ENCODE measurements at regions not wholly inside any gene's neighbourhood (a gene's known extent, or its start where the extent isn't known, plus 50 kb on each side); places are given as distances from the start of the nearest gene placed in this dataset.

- WGBS (ENCODE audit: insufficient coverage, low lambda C conversion rate), result 86% methylated on average over 2 of the region's 2 CpGs
- Histone ChIP-seq H3K4me3 (ENCODE audit: low read length) (no peak overlapping the region), H3K4me1 (ENCODE audit: control insufficient read depth, insufficient read depth, low read length) (no peaks in the 10 kb centered on the region)
Observed at GRCh38 chr4:137209240-137209639, 323.1 kb downstream of the PCDH18 start.

DNA sequence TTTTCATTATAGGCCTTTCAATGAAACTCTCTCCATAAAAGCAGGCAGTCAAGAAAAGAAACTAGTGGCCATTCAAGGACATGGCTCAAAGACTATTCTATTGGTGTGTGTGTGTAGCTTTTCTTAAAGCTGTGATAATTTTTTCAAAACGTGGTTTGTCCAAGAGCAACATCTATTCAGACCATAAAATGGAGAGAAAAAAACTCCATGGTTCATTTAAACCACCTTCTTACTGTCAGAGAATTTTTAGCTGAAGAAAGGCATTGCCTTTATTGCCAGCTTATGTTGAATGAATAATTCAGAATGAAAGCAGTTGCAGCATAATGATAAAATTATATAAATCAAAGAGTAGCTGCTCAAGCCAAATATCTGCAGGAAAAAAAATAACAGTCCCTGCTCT is 325.5 kb downstream of the PCDH18 start:
- Histone ChIP-seq H3K9me3 (ENCODE audit: control insufficient read depth, low read depth, low read length) (no peaks in the 10 kb centered on the region), H3K4me3 (ENCODE audit: low read length) (no peak overlapping the region), H3K36me3 (ENCODE audit: control insufficient read depth, insufficient read depth, low read length) (no peaks in the 10 kb centered on the region), H3K4me1 (ENCODE audit: control insufficient read depth, insufficient read depth, low read length) (no peaks in the 10 kb centered on the region), H3K27me3 (ENCODE audit: control insufficient read depth, insufficient read depth, low read length) (no peaks in the 10 kb centered on the region), H3K27ac (ENCODE audit: low read length) (no peak overlapping the region)
- 0% methylated on average over 1 of the region's 1 CpG for WGBS (ENCODE audit: insufficient coverage, low lambda C conversion rate)
- no peak for DNase-seq

More at GRCh38 chr4:137209240-137209639, 323.1 kb downstream of the PCDH18 start:
- DNase-seq, result no peak
- no peaks in the 10 kb centered on the region for H3K9me3 ChIP-seq (ENCODE audit: control insufficient read depth, low read depth, low read length)
- H3K36me3 ChIP-seq (ENCODE audit: control insufficient read depth, insufficient read depth, low read length), result no peaks in the 10 kb centered on the region
- no peak overlapping the region for H3K27ac ChIP-seq (ENCODE audit: low read length)
- H3K27me3 ChIP-seq (ENCODE audit: control insufficient read depth, insufficient read depth, low read length), result no peaks in the 10 kb centered on the region

DNA sequence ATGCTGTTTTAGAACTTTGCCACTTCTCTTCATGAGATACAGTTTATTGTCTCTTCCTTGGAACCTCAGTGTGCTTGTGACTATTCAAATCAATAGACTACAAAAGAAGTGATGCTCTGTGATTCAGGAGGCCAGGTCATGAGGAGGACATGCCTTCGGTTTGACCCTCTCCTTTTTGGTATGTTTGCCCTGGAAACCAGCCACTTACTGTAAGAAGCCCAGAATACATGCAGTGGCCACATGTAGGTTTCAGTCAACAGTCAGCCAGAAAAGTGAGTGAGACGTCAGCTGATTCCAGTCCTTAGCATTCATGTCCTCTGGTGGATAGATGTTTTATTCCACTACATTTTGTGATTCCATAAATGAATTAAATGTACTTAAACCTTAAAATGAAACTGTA is 328.7 kb downstream of the PCDH18 start:
- Histone ChIP-seq H3K27ac (ENCODE audit: low read length) (no peak overlapping the region), H3K36me3 (ENCODE audit: control insufficient read depth, insufficient read depth, low read length) (no peaks in the 10 kb centered on the region), H3K4me1 (ENCODE audit: control insufficient read depth, insufficient read depth, low read length) (no peaks in the 10 kb centered on the region), H3K4me3 (ENCODE audit: low read length) (no peak overlapping the region), H3K27me3 (ENCODE audit: control insufficient read depth, insufficient read depth, low read length) (no peaks in the 10 kb centered on the region), H3K9me3 (ENCODE audit: control insufficient read depth, low read depth, low read length) (no peaks in the 10 kb centered on the region)
- WGBS (ENCODE audit: insufficient coverage, low lambda C conversion rate), result no CpG with 5 or more reads among the region's 2 CpGs
- DNase-seq, result no peak

GRCh38 chr4:137200322-137200721 is 332.0 kb downstream of the PCDH18 start:
- no peaks in the 10 kb centered on the region for H3K36me3 ChIP-seq (ENCODE audit: control insufficient read depth, insufficient read depth, low read length)
- no peaks in the 10 kb centered on the region for H3K4me1 ChIP-seq (ENCODE audit: control insufficient read depth, insufficient read depth, low read length)
- no peak overlapping the region for H3K4me3 ChIP-seq (ENCODE audit: low read length)
- no peaks in the 10 kb centered on the region for H3K9me3 ChIP-seq (ENCODE audit: control insufficient read depth, low read depth, low read length)
- DNase-seq, result no peak
- WGBS (ENCODE audit: insufficient coverage, low lambda C conversion rate), result no CpG with 5 or more reads among the region's 2 CpGs
- no peak overlapping the region for H3K27ac ChIP-seq (ENCODE audit: low read length)
- H3K27me3 ChIP-seq (ENCODE audit: control insufficient read depth, insufficient read depth, low read length), result no peaks in the 10 kb centered on the region

DNA sequence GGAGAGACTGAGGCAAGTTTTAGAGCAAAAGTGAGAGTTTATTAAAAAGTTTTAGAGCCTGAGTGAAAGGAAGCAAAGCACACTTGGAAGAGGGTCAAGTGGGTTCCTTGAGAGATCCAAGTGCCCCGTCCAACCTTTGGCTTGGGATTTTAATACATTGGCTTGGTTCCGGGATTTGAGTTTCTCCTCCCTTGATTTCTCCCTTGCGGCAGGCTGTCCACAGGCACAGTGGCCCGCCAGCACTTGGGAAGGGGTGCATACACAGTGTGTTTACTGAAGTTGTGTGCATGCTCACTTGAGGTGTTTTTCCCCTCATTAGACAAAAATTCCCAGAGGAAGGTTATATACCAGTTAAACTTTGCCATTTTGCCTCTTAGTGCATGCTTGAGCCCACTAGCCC is 333.5 kb downstream of the PCDH18 start:
- Histone ChIP-seq H3K27me3 (ENCODE audit: control insufficient read depth, insufficient read depth, low read length) (no peaks in the 10 kb centered on the region), H3K4me1 (ENCODE audit: control insufficient read depth, insufficient read depth, low read length) (no peaks in the 10 kb centered on the region)

DNA sequence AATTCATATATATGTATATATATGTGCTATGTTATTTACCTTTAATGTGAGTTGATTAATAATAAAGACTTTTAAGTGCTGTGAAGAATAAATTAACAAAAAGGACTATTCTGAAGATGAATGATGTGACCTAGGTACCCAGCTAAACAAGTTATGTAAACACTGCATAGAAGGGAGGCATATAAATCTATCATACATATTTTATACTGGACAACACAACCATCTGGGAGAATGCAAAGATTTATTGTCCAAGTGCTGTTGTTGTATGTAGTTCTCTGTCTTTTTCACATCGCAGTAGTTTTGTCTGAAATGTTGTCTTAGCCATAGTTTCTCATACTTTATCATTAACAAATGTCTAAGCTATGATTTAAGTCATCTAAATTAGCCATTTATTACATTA is 337.6 kb downstream of the PCDH18 start:
- Histone ChIP-seq H3K4me1 (ENCODE audit: control insufficient read depth, insufficient read depth, low read length) (no peaks in the 10 kb centered on the region), H3K27ac (ENCODE audit: low read length) (no peak overlapping the region), H3K4me3 (ENCODE audit: low read length) (no peak overlapping the region), H3K36me3 (ENCODE audit: control insufficient read depth, insufficient read depth, low read length) (no peaks in the 10 kb centered on the region), H3K27me3 (ENCODE audit: control insufficient read depth, insufficient read depth, low read length) (no peaks in the 10 kb centered on the region), H3K9me3 (ENCODE audit: control insufficient read depth, low read depth, low read length) (no peaks in the 10 kb centered on the region)
- no CpG with 5 or more reads among the region's 1 CpG for WGBS (ENCODE audit: insufficient coverage, low lambda C conversion rate)
- DNase-seq, result no peak

More for the DNA sequence above, 333.5 kb downstream of the PCDH18 start:
- Histone ChIP-seq H3K36me3 (ENCODE audit: control insufficient read depth, insufficient read depth, low read length) (no peaks in the 10 kb centered on the region), H3K9me3 (ENCODE audit: control insufficient read depth, low read depth, low read length) (no peaks in the 10 kb centered on the region), H3K27ac (ENCODE audit: low read length) (no peak overlapping the region), H3K4me3 (ENCODE audit: low read length) (no peak overlapping the region)
- DNase-seq, result no peak
- WGBS (ENCODE audit: insufficient coverage, low lambda C conversion rate), result no CpG with 5 or more reads among the region's 4 CpGs

DNA sequence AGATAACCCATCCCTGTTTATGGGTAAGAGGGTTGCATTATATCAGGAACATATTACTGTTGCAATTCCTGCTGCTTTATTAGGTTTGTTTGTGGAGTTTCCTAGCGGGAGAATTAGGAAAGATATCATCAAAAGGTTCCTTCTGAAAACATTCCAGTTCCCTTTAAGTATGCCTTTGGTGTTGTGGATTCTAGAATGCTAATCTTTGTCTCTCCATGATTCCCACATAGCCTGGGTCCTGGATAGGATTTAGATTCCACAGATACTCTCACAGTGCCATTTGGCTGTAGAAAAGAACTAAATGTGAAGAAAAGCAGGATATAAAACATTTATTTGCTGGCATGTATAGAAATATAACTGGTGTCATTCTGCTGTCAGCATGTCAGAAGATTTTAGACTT is 338.7 kb downstream of the PCDH18 start:
- WGBS (ENCODE audit: insufficient coverage, low lambda C conversion rate), result 57% methylated on average over 1 of the region's 1 CpG

GRCh38 chr4:137181293-137181899 is 350.9 kb downstream of the PCDH18 start:
- no peak overlapping the region for H3K4me3 ChIP-seq (ENCODE audit: low read length)
- 100% methylated on average over 1 of the region's 1 CpG for WGBS (ENCODE audit: insufficient coverage, low lambda C conversion rate)
- no peaks in the 10 kb centered on the region for H3K36me3 ChIP-seq (ENCODE audit: control insufficient read depth, insufficient read depth, low read length)
- no peak for DNase-seq
- H3K9me3 ChIP-seq (ENCODE audit: control insufficient read depth, low read depth, low read length), result no peaks in the 10 kb centered on the region
- no peaks in the 10 kb centered on the region for H3K27me3 ChIP-seq (ENCODE audit: control insufficient read depth, insufficient read depth, low read length)
- no peaks in the 10 kb centered on the region for H3K4me1 ChIP-seq (ENCODE audit: control insufficient read depth, insufficient read depth, low read length)
- H3K27ac ChIP-seq (ENCODE audit: low read length), result no peak overlapping the region

More for the DNA sequence above, 338.7 kb downstream of the PCDH18 start:
- no peak overlapping the region for H3K4me3 ChIP-seq (ENCODE audit: low read length)
- no peak overlapping the region for H3K27ac ChIP-seq (ENCODE audit: low read length)
- no peak for DNase-seq
- H3K36me3 ChIP-seq (ENCODE audit: control insufficient read depth, insufficient read depth, low read length), result no peaks in the 10 kb centered on the region
- H3K27me3 ChIP-seq (ENCODE audit: control insufficient read depth, insufficient read depth, low read length), result no peaks in the 10 kb centered on the region
- no peaks in the 10 kb centered on the region for H3K4me1 ChIP-seq (ENCODE audit: control insufficient read depth, insufficient read depth, low read length)
- no peaks in the 10 kb centered on the region for H3K9me3 ChIP-seq (ENCODE audit: control insufficient read depth, low read depth, low read length)

GRCh38 chr4:137180349-137180748 is 351.9 kb downstream of the PCDH18 start:
- no peak overlapping the region for H3K4me3 ChIP-seq (ENCODE audit: low read length)
- DNase-seq, result no peak
- H3K36me3 ChIP-seq (ENCODE audit: control insufficient read depth, insufficient read depth, low read length), result no peaks in the 10 kb centered on the region
- H3K9me3 ChIP-seq (ENCODE audit: control insufficient read depth, low read depth, low read length), result no peaks in the 10 kb centered on the region
- no peaks in the 10 kb centered on the region for H3K4me1 ChIP-seq (ENCODE audit: control insufficient read depth, insufficient read depth, low read length)
- H3K27ac ChIP-seq (ENCODE audit: low read length), result no peak overlapping the region
- no CpG with 5 or more reads among the region's 4 CpGs for WGBS (ENCODE audit: insufficient coverage, low lambda C conversion rate)
- H3K27me3 ChIP-seq (ENCODE audit: control insufficient read depth, insufficient read depth, low read length), result no peaks in the 10 kb centered on the region

DNA sequence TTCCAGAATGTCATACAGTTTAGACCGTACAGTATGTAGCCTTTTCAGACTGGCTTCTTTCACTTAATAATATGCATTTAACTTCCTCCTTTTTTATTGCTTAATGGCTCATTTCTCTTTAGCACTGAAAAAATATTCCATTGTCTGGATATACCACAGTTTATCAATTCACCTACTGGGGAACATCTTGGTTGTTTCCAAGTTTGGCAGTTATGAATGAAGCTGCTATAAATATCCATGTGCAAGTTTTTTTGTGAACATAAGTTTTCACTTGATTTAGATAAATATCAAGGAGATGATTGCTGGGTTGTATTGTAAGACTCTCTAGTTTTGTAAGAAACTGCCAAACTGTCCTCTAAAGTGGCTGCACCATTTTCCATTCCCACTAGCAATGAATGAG is 375.5 kb downstream of the PCDH18 start:
- Histone ChIP-seq H3K27ac (ENCODE audit: low read length) (no peak overlapping the region), H3K4me1 (ENCODE audit: control insufficient read depth, insufficient read depth, low read length) (no peaks in the 10 kb centered on the region), H3K36me3 (ENCODE audit: control insufficient read depth, insufficient read depth, low read length) (no peaks in the 10 kb centered on the region), H3K27me3 (ENCODE audit: control insufficient read depth, insufficient read depth, low read length) (no peaks in the 10 kb centered on the region), H3K4me3 (ENCODE audit: low read length) (no peak overlapping the region), H3K9me3 (ENCODE audit: control insufficient read depth, low read depth, low read length) (no peaks in the 10 kb centered on the region)
- WGBS (ENCODE audit: insufficient coverage, low lambda C conversion rate), result 100% methylated on average over 1 of the region's 1 CpG
- DNase-seq, result no peak

GRCh38 chr4:137156054-137156453 is 376.2 kb downstream of the PCDH18 start:
- Histone ChIP-seq H3K4me3 (ENCODE audit: low read length) (no peak overlapping the region), H3K27ac (ENCODE audit: low read length) (no peak overlapping the region), H3K9me3 (ENCODE audit: control insufficient read depth, low read depth, low read length) (no peaks in the 10 kb centered on the region), H3K36me3 (ENCODE audit: control insufficient read depth, insufficient read depth, low read length) (no peaks in the 10 kb centered on the region), H3K4me1 (ENCODE audit: control insufficient read depth, insufficient read depth, low read length) (no peaks in the 10 kb centered on the region), H3K27me3 (ENCODE audit: control insufficient read depth, insufficient read depth, low read length) (no peaks in the 10 kb centered on the region)
- DNase-seq, result no peak
- WGBS (ENCODE audit: insufficient coverage, low lambda C conversion rate), result no CpG with 5 or more reads among the region's 1 CpG
